ENCODE measurements at regions not wholly inside any gene's neighbourhood (a gene's known extent, or its start where the extent isn't known, plus 50 kb on each side); places are given as distances from the start of the nearest gene placed in this dataset.

DNA sequence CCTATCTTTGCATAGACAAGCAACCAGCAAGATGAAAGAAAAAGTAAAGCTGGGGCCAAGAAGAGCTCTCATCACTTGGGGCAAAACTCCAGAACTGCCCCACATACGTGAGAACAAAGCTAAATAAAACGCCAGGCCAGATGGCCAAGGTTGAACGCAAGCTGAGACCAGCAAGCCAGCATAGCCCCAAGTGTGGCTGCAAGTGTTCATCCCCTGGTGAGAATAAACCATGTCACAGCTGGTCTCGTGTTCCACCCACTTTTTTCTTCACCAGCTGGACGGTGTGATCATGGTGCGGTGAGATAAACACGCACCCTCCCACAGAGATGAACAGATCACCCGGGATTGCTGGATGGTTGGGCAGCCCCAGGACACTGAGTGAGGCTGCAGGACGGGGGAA is 109.6 kb upstream of the CACNA1A start:
- H3K9me2 ChIP-seq (ENCODE audit: insufficient read depth, low read length), result no peaks in the 10 kb centered on the region
- no peaks in the 10 kb centered on the region for H3K79me2 ChIP-seq (ENCODE audit: insufficient read depth, low read depth, low read length)
- no peaks in the 10 kb centered on the region for H4K20me1 ChIP-seq (ENCODE audit: insufficient read depth, low read length)
- H3K4me3 ChIP-seq (ENCODE audit: low read depth, low read length, poor library complexity, severe bottlenecking), result no peak overlapping the region
- no peaks in the 10 kb centered on the region for H3K4me1 ChIP-seq (ENCODE audit: insufficient read depth, low read length, poor library complexity, severe bottlenecking)
- no peak overlapping the region for H2AFZ ChIP-seq (ENCODE audit: low read length)
- ChIA-PET POLR2A (no interaction called here), CTCF (ENCODE audit: unreplicated experiment) (no interaction called here)
- H3K4me2 ChIP-seq (ENCODE audit: low read length), result no peak overlapping the region
- no peak overlapping the region for H3K27ac ChIP-seq (ENCODE audit: low read depth, low read length, poor library complexity, severe bottlenecking)
- no peak for DNase-seq (ENCODE audit: low spot score)
- no peaks in the 10 kb centered on the region for H3K9me3 ChIP-seq (ENCODE audit: low read length)
- no TSS peak for BruUV-seq (replicated peaks)
- intact Hi-C loops (cut with micrococcal nuclease; ENCODE audit: unreplicated experiment), result no loop called here
- TF ChIP-seq, protein P1, sequence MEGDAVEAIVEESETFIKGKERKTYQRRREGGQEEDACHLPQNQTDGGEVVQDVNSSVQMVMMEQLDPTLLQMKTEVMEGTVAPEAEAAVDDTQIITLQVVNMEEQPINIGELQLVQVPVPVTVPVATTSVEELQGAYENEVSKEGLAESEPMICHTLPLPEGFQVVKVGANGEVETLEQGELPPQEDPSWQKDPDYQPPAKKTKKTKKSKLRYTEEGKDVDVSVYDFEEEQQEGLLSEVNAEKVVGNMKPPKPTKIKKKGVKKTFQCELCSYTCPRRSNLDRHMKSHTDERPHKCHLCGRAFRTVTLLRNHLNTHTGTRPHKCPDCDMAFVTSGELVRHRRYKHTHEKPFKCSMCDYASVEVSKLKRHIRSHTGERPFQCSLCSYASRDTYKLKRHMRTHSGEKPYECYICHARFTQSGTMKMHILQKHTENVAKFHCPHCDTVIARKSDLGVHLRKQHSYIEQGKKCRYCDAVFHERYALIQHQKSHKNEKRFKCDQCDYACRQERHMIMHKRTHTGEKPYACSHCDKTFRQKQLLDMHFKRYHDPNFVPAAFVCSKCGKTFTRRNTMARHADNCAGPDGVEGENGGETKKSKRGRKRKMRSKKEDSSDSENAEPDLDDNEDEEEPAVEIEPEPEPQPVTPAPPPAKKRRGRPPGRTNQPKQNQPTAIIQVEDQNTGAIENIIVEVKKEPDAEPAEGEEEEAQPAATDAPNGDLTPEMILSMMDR (conservative IDR thresholded peaks at IDR 0.05; ENCODE audit: low read length), result no peak
- TF ChIP-seq EZH2phosphoT487 (IDR thresholded peaks at IDR 0.05; ENCODE audit: borderline replicate concordance, low read depth, low read length), result no peak
- no peaks in the 10 kb centered on the region for H3K36me3 ChIP-seq (ENCODE audit: insufficient read depth, low read length)

DNA sequence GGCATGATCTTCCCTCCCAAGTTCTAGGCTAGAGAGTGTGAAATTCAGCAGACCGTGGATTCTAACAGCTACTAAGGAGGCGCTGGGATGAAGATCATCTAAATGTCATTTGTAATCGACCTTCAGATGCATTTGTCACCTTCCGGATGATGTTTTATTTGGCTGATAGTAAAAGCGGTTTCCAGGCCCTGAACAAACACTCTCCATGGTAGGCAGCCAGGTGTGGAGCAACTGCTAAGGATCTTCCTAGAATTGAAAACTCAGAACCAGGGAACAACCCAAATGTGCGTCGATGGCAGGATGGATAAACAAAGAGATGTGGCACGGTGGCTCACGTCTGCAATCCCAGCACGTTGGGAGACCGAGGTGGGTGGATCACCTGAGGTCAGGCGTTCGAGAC is 107.2 kb upstream of the CACNA1A start:
- no peaks in the 10 kb centered on the region for H3K9me2 ChIP-seq (ENCODE audit: insufficient read depth, low read length)
- no peaks in the 10 kb centered on the region for H4K20me1 ChIP-seq (ENCODE audit: insufficient read depth, low read length)
- H3K79me2 ChIP-seq (ENCODE audit: insufficient read depth, low read depth, low read length), result no peaks in the 10 kb centered on the region
- H3K4me3 ChIP-seq (ENCODE audit: low read depth, low read length, poor library complexity, severe bottlenecking), result no peak overlapping the region
- TF ChIP-seq, protein P1 (conservative IDR thresholded peaks at IDR 0.05; ENCODE audit: low read length), result no peak
- no peak for TF ChIP-seq EZH2phosphoT487 (IDR thresholded peaks at IDR 0.05; ENCODE audit: borderline replicate concordance, low read depth, low read length)
- intact Hi-C loops (cut with micrococcal nuclease; ENCODE audit: unreplicated experiment), result no loop called here
- DNase-seq (ENCODE audit: low spot score), result no peak
- no TSS peak for BruUV-seq (replicated peaks)
- no peak overlapping the region for H3K4me2 ChIP-seq (ENCODE audit: low read length)
- POLR2A ChIA-PET, result no interaction called here
- H3K27ac ChIP-seq (ENCODE audit: low read depth, low read length, poor library complexity, severe bottlenecking), result no peak overlapping the region
- H3K4me1 ChIP-seq (ENCODE audit: insufficient read depth, low read length, poor library complexity, severe bottlenecking), result no peaks in the 10 kb centered on the region
- CTCF ChIA-PET (ENCODE audit: unreplicated experiment), result no interaction called here
- no peaks in the 10 kb centered on the region for H3K9me3 ChIP-seq (ENCODE audit: low read length)
- H2AFZ ChIP-seq (ENCODE audit: low read length), result no peak overlapping the region
- no peaks in the 10 kb centered on the region for H3K36me3 ChIP-seq (ENCODE audit: insufficient read depth, low read length)

GRCh38 chr19:13611596-13611995 is 105.3 kb upstream of the CACNA1A start:
- ChIA-PET CTCF (ENCODE audit: unreplicated experiment) (no interaction called here), POLR2A (no interaction called here)
- Histone ChIP-seq H3K4me1 (ENCODE audit: insufficient read depth, low read length, poor library complexity, severe bottlenecking) (no peaks in the 10 kb centered on the region), H3K9me3 (ENCODE audit: low read length) (no peaks in the 10 kb centered on the region), H3K27ac (ENCODE audit: low read depth, low read length, poor library complexity, severe bottlenecking) (no peak overlapping the region), H3K9me2 (ENCODE audit: insufficient read depth, low read length) (no peaks in the 10 kb centered on the region), H4K20me1 (ENCODE audit: insufficient read depth, low read length) (no peaks in the 10 kb centered on the region), H3K4me2 (ENCODE audit: low read length) (no peak overlapping the region), H3K79me2 (ENCODE audit: insufficient read depth, low read depth, low read length) (no peaks in the 10 kb centered on the region), H3K4me3 (ENCODE audit: low read depth, low read length, poor library complexity, severe bottlenecking) (no peak overlapping the region), H3K36me3 (ENCODE audit: insufficient read depth, low read length) (no peaks in the 10 kb centered on the region), H2AFZ (ENCODE audit: low read length) (no peak overlapping the region)
- TF ChIP-seq, protein P1 (conservative IDR thresholded peaks at IDR 0.05; ENCODE audit: low read length), result no peak
- no peak for TF ChIP-seq EZH2phosphoT487 (IDR thresholded peaks at IDR 0.05; ENCODE audit: borderline replicate concordance, low read depth, low read length)
- DNase-seq (ENCODE audit: low spot score), result no peak
- BruUV-seq (replicated peaks), result no TSS peak
- intact Hi-C loops (cut with micrococcal nuclease; ENCODE audit: unreplicated experiment), result no loop called here
